Endothelial cell (in vitro differentiated cells): ENCODE measurements at regions not wholly inside any gene's neighbourhood (a gene's known extent, or its start where the extent isn't known, plus 50 kb on each side); places are given as distances from the start of the nearest gene placed in this dataset.

Source experiments
- DNase-seq: peaks from one replicate; pipeline ENCODE4 v3.0.0; 2021; ENCODE audit warnings: low spot score
- H3K27ac Mint-ChIP-seq: one replicate; pipeline ENCODE4 v1.8.0; 2021; ENCODE audit warnings: mixed read lengths, inconsistent platforms; ENCODE audit not compliant: unreplicated experiment
- H3K27me3 Mint-ChIP-seq: one replicate; pipeline ENCODE4 v1.8.0; 2021; ENCODE audit warnings: mild to moderate bottlenecking, moderate library complexity, mixed read lengths, inconsistent platforms; ENCODE audit not compliant: unreplicated experiment
- H3K36me3 Mint-ChIP-seq: one replicate; pipeline ENCODE4 v1.8.0; 2021; ENCODE audit warnings: mild to moderate bottlenecking, low read depth, mixed read lengths, inconsistent platforms; ENCODE audit not compliant: unreplicated experiment
- H3K4me1 Mint-ChIP-seq: one replicate; pipeline ENCODE4 v1.8.0; 2021; ENCODE audit warnings: mild to moderate bottlenecking, mixed read lengths, inconsistent platforms; ENCODE audit not compliant: unreplicated experiment
- H3K4me3 Mint-ChIP-seq: one replicate; pipeline ENCODE4 v1.8.0; 2021; ENCODE audit warnings: mild to moderate bottlenecking, mixed read lengths, inconsistent platforms; ENCODE audit not compliant: unreplicated experiment
- H3K9me3 Mint-ChIP-seq: one replicate; pipeline ENCODE4 v1.8.0; 2021; ENCODE audit warnings: mixed read lengths, inconsistent platforms; ENCODE audit not compliant: unreplicated experiment
- CTCF ChIP-seq: fragments of 200-600 bp; sonication (generic); IDR thresholded peaks from one replicate; pipeline ENCODE4 v1.5.0; 2021; ENCODE audit warnings: antibody characterized with exemption; ENCODE audit not compliant: unreplicated experiment

- Mint-ChIP-seq H3K4me1 (peaks cover 8% of the 10 kb centered on the region), H3K27ac (no peak overlapping the region), H3K9me3 (no peaks in the 10 kb centered on the region), H3K36me3 (peaks cover 5% of the 10 kb centered on the region), H3K27me3 (peaks cover 6% of the 10 kb centered on the region), H3K4me3 (no peak overlapping the region)
- no peak for DNase-seq
- no peak for TF ChIP-seq CTCF
Measured at GRCh38 chr11:70860888-70861287, 391.5 kb downstream of the SHANK2 start.

GRCh38 chr11:70861559-70861958, 390.8 kb downstream of the SHANK2 start:
- DNase-seq = no peak
- H3K4me1 Mint-ChIP-seq = peaks cover 8% of the 10 kb centered on the region
- H3K9me3 Mint-ChIP-seq = no peaks in the 10 kb centered on the region
- no peak for TF ChIP-seq CTCF
- H3K36me3 Mint-ChIP-seq = peaks cover 5% of the 10 kb centered on the region
- H3K27me3 Mint-ChIP-seq = peaks cover 6% of the 10 kb centered on the region
- H3K4me3 Mint-ChIP-seq = no peak overlapping the region
- H3K27ac Mint-ChIP-seq = no peak overlapping the region

GRCh38 chr11:70862093-70862492, 390.3 kb downstream of the SHANK2 start:
- peaks cover 6% of the 10 kb centered on the region for H3K4me1 Mint-ChIP-seq
- peak overlapping the region; percentile 44 for H3K4me3 Mint-ChIP-seq
- DNase-seq = no peak
- no peaks in the 10 kb centered on the region for H3K9me3 Mint-ChIP-seq
- peaks cover 5% of the 10 kb centered on the region for H3K36me3 Mint-ChIP-seq
- TF ChIP-seq CTCF = no peak
- no peak overlapping the region for H3K27ac Mint-ChIP-seq
- peaks cover 6% of the 10 kb centered on the region for H3K27me3 Mint-ChIP-seq

GRCh38 chr11:70863186-70863585, 389.2 kb downstream of the SHANK2 start:
- no peak for TF ChIP-seq CTCF
- no peak for DNase-seq
- H3K36me3 Mint-ChIP-seq = peaks cover 5% of the 10 kb centered on the region
- H3K9me3 Mint-ChIP-seq = no peaks in the 10 kb centered on the region
- H3K27me3 Mint-ChIP-seq = peaks cover 6% of the 10 kb centered on the region
- no peak overlapping the region for H3K4me3 Mint-ChIP-seq
- H3K4me1 Mint-ChIP-seq = peaks cover 2% of the 10 kb centered on the region
- no peak overlapping the region for H3K27ac Mint-ChIP-seq

GRCh38 chr11:70863993-70864392, 388.4 kb downstream of the SHANK2 start:
- no peaks in the 10 kb centered on the region for H3K9me3 Mint-ChIP-seq
- H3K27ac Mint-ChIP-seq = no peak overlapping the region
- TF ChIP-seq CTCF = no peak
- H3K4me1 Mint-ChIP-seq = peaks cover 2% of the 10 kb centered on the region
- DNase-seq = no peak
- H3K4me3 Mint-ChIP-seq = no peak overlapping the region
- peaks cover 4% of the 10 kb centered on the region for H3K36me3 Mint-ChIP-seq
- H3K27me3 Mint-ChIP-seq = peaks cover 8% of the 10 kb centered on the region
